ENCODE measurements at regions not wholly inside any gene's neighbourhood (a gene's known extent, or its start where the extent isn't known, plus 50 kb on each side); places are given as distances from the start of the nearest gene placed in this dataset.

DNA sequence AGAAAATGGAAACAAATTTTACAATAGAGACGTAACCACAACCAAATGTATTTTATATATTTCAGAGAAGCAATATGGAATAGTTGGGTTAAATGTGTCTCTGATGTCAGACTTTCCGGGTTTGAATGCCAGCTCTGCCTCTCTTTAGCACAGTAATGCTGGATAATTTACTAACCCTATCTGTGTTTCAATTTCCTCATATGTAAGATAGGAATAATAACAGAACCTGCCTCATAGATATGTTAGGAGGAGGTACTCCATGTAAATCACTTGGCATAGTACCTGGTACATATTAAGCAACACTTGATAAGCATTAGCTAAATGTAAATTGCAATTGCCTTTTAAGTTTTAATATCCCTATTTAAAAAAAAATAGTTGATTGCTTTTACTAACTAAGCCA lies 231.3 kb upstream of the ZC3H15 start:
- no peak for TF ChIP-seq EP300 (IDR thresholded peaks at IDR 0.05)
- TF ChIP-seq, protein P1, sequence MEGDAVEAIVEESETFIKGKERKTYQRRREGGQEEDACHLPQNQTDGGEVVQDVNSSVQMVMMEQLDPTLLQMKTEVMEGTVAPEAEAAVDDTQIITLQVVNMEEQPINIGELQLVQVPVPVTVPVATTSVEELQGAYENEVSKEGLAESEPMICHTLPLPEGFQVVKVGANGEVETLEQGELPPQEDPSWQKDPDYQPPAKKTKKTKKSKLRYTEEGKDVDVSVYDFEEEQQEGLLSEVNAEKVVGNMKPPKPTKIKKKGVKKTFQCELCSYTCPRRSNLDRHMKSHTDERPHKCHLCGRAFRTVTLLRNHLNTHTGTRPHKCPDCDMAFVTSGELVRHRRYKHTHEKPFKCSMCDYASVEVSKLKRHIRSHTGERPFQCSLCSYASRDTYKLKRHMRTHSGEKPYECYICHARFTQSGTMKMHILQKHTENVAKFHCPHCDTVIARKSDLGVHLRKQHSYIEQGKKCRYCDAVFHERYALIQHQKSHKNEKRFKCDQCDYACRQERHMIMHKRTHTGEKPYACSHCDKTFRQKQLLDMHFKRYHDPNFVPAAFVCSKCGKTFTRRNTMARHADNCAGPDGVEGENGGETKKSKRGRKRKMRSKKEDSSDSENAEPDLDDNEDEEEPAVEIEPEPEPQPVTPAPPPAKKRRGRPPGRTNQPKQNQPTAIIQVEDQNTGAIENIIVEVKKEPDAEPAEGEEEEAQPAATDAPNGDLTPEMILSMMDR (IDR thresholded peaks at IDR 0.05), result no peak
